ENCODE measurements at regions not wholly inside any gene's neighbourhood (a gene's known extent, or its start where the extent isn't known, plus 50 kb on each side); places are given as distances from the start of the nearest gene placed in this dataset.

- Mint-ChIP-seq H3K27me3 (ENCODE audit: insufficient read depth, low read depth, poor library complexity) (peaks cover 3% of the 10 kb centered on the region), H3K9me3 (peaks cover 9% of the 10 kb centered on the region; the same call in 2 of the 3 replicates), H3K4me3 (no peak overlapping the region), H3K4me1 (no peaks in the 10 kb centered on the region), H3K36me3 (ENCODE audit: low read depth) (peaks cover 2% of the 10 kb centered on the region; the same call in 1 of the 3 replicates), H3K27ac (no peak overlapping the region)
- H3K4me3 ChIP-seq, result no peak overlapping the region
- no peaks in the 10 kb centered on the region for H4K20me1 ChIP-seq (replicated peaks; ENCODE audit: insufficient read depth)
- H3K36me3 ChIP-seq (ENCODE audit: insufficient read depth), result no peaks in the 10 kb centered on the region
- no peaks in the 10 kb centered on the region for H3K79me2 ChIP-seq (replicated peaks; ENCODE audit: insufficient read depth)
- H2AFZ ChIP-seq, result no peak overlapping the region
- ATAC-seq, result no peak
- H3F3A ChIP-seq (replicated peaks; ENCODE audit: low read depth), result no peaks in the 10 kb centered on the region
- H3K4me1 ChIP-seq (ENCODE audit: insufficient read depth), result no peaks in the 10 kb centered on the region
- H3K27me3 ChIP-seq (ENCODE audit: insufficient read depth), result no peaks in the 10 kb centered on the region
- H3K9me2 ChIP-seq (ENCODE audit: insufficient read depth), result no peaks in the 10 kb centered on the region
- DNase-seq (ENCODE audit: low spot score), result no peak
- H3K4me2 ChIP-seq, result no peak overlapping the region
- TF ChIP-seq EZH2phosphoT487 (IDR thresholded peaks at IDR 0.05; ENCODE audit: unreplicated experiment), result no peak
- no peak for TF ChIP-seq ZNF114 (CRISPR knock-in tag; IDR thresholded peaks at IDR 0.05)
- TF ChIP-seq, protein P1, sequence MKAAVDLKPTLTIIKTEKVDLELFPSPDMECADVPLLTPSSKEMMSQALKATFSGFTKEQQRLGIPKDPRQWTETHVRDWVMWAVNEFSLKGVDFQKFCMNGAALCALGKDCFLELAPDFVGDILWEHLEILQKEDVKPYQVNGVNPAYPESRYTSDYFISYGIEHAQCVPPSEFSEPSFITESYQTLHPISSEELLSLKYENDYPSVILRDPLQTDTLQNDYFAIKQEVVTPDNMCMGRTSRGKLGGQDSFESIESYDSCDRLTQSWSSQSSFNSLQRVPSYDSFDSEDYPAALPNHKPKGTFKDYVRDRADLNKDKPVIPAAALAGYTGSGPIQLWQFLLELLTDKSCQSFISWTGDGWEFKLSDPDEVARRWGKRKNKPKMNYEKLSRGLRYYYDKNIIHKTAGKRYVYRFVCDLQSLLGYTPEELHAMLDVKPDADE (IDR thresholded peaks at IDR 0.05), result no peak
- TF ChIP-seq POLR2AphosphoS5 (IDR thresholded peaks at IDR 0.05; ENCODE audit: low read depth), result no peak
- no peak for TF ChIP-seq STAT1 (IDR thresholded peaks at IDR 0.05; ENCODE audit: unreplicated experiment)
- TF ChIP-seq NANOG (IDR thresholded peaks at IDR 0.05; ENCODE audit: borderline replicate concordance), result no peak
- TF ChIP-seq EZH2 (IDR thresholded peaks at IDR 0.05; ENCODE audit: low read depth, unreplicated experiment), result no peak
- TF ChIP-seq JUNB (IDR thresholded peaks at IDR 0.05; ENCODE audit: unreplicated experiment), result no peak
- no peak for TF ChIP-seq CREB1 (CRISPR knock-in tag; IDR thresholded peaks at IDR 0.05; ENCODE audit: low read depth)
- TF ChIP-seq, protein P2, sequence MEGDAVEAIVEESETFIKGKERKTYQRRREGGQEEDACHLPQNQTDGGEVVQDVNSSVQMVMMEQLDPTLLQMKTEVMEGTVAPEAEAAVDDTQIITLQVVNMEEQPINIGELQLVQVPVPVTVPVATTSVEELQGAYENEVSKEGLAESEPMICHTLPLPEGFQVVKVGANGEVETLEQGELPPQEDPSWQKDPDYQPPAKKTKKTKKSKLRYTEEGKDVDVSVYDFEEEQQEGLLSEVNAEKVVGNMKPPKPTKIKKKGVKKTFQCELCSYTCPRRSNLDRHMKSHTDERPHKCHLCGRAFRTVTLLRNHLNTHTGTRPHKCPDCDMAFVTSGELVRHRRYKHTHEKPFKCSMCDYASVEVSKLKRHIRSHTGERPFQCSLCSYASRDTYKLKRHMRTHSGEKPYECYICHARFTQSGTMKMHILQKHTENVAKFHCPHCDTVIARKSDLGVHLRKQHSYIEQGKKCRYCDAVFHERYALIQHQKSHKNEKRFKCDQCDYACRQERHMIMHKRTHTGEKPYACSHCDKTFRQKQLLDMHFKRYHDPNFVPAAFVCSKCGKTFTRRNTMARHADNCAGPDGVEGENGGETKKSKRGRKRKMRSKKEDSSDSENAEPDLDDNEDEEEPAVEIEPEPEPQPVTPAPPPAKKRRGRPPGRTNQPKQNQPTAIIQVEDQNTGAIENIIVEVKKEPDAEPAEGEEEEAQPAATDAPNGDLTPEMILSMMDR (conservative IDR thresholded peaks at IDR 0.05; ENCODE audit: low read depth in 2 of 2), result no peak
- TF ChIP-seq REST (IDR thresholded peaks at IDR 0.05; ENCODE audit: unreplicated experiment), result no peak
- no peak for TF ChIP-seq ZNF331 (CRISPR knock-in tag; IDR thresholded peaks at IDR 0.05; ENCODE audit: low read depth)
- TF ChIP-seq, protein P3, sequence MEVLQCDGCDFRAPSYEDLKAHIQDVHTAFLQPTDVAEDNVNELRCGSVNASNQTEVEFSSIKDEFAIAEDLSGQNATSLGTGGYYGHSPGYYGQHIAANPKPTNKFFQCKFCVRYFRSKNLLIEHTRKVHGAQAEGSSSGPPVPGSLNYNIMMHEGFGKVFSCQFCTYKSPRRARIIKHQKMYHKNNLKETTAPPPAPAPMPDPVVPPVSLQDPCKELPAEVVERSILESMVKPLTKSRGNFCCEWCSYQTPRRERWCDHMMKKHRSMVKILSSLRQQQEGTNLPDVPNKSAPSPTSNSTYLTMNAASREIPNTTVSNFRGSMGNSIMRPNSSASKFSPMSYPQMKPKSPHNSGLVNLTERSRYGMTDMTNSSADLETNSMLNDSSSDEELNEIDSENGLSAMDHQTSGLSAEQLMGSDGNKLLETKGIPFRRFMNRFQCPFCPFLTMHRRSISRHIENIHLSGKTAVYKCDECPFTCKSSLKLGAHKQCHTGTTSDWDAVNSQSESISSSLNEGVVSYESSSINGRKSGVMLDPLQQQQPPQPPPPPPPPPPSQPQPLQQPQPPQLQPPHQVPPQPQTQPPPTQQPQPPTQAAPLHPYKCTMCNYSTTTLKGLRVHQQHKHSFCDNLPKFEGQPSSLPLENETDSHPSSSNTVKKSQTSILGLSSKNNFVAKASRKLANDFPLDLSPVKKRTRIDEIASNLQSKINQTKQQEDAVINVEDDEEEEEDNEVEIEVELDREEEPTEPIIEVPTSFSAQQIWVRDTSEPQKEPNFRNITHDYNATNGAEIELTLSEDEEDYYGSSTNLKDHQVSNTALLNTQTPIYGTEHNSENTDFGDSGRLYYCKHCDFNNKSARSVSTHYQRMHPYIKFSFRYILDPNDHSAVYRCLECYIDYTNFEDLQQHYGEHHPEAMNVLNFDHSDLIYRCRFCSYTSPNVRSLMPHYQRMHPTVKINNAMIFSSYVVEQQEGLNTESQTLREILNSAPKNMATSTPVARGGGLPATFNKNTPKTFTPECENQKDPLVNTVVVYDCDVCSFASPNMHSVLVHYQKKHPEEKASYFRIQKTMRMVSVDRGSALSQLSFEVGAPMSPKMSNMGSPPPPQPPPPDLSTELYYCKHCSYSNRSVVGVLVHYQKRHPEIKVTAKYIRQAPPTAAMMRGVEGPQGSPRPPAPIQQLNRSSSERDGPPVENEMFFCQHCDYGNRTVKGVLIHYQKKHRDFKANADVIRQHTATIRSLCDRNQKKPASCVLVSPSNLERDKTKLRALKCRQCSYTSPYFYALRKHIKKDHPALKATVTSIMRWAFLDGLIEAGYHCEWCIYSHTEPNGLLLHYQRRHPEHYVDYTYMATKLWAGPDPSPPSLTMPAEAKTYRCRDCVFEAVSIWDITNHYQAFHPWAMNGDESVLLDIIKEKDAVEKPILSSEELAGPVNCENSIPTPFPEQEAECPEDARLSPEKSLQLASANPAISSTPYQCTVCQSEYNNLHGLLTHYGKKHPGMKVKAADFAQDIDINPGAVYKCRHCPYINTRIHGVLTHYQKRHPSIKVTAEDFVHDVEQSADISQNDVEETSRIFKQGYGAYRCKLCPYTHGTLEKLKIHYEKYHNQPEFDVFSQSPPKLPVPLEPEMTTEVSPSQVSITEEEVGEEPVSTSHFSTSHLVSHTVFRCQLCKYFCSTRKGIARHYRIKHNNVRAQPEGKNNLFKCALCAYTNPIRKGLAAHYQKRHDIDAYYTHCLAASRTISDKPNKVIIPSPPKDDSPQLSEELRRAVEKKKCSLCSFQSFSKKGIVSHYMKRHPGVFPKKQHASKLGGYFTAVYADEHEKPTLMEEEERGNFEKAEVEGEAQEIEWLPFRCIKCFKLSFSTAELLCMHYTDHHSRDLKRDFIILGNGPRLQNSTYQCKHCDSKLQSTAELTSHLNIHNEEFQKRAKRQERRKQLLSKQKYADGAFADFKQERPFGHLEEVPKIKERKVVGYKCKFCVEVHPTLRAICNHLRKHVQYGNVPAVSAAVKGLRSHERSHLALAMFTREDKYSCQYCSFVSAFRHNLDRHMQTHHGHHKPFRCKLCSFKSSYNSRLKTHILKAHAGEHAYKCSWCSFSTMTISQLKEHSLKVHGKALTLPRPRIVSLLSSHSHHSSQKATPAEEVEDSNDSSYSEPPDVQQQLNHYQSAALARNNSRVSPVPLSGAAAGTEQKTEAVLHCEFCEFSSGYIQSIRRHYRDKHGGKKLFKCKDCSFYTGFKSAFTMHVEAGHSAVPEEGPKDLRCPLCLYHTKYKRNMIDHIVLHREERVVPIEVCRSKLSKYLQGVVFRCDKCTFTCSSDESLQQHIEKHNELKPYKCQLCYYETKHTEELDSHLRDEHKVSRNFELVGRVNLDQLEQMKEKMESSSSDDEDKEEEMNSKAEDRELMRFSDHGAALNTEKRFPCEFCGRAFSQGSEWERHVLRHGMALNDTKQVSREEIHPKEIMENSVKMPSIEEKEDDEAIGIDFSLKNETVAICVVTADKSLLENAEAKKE (CRISPR knock-in tag; IDR thresholded peaks at IDR 0.05), result no peak
- H3K27ac ChIP-seq (ENCODE audit: low read depth), result no peak overlapping the region
These were observed 572.9 kb downstream of the ETV1 start for GRCh38 chr7:13416544-13416943.

Data from GM23338 (cell line).